SK-N-MC (cell line): ENCODE measurements at regions not wholly inside any gene's neighbourhood (a gene's known extent, or its start where the extent isn't known, plus 50 kb on each side); places are given as distances from the start of the nearest gene placed in this dataset.

Experiments
- DNase-seq: peaks from one replicate; pipeline ENCODE4 v3.0.0-alpha.2; 2011; ENCODE audit warnings: low read depth, low spot score
- H3K27ac ChIP-seq: fragments of 200-600 bp; sonication (generic); 2 replicates; pipeline ENCODE4 v1.5.1; 2016; ENCODE audit warnings: mixed run types
- H3K36me3 ChIP-seq: fragments of 200-600 bp; sonication (generic); 2 replicates; pipeline ENCODE4 v1.6.1; 2017; ENCODE audit warnings: antibody characterized with exemption, low read length, mixed read lengths; ENCODE audit not compliant: insufficient read depth
- H3K4me3 ChIP-seq: fragments of 200-600 bp; sonication (generic); 2 replicates; pipeline ENCODE4 v1.5.1; 2016
- H3K9ac ChIP-seq: fragments of 200-600 bp; sonication (generic); 2 replicates; pipeline ENCODE4 v1.8.0; 2017; ENCODE audit warnings: mixed run types, mixed read lengths; ENCODE audit not compliant: insufficient read length
- H3K9me3 ChIP-seq: fragments of 200-600 bp; sonication (generic); 2 replicates; pipeline ENCODE4 v1.6.1; 2017; ENCODE audit warnings: low read depth, mild to moderate bottlenecking, antibody characterized with exemption, low read length, moderate library complexity, mixed read lengths
- EZH2 ChIP-seq: fragments of 200-600 bp; sonication (generic); IDR thresholded peaks from one replicate; pipeline ENCODE4 v1.6.1; 2017; ENCODE audit warnings: antibody characterized with exemption
- FOXP2 ChIP-seq: optimal IDR thresholded peaks from 2 replicates; pipeline ENCODE3; 2011; ENCODE audit warnings: mild to moderate bottlenecking, moderate library complexity; ENCODE audit not compliant: insufficient read depth; ENCODE audit errors: extremely low read length, control extremely low read depth
- POLR2AphosphoS5 ChIP-seq: IDR thresholded peaks from 2 replicates; pipeline ENCODE4 v1.6.1; 2012; ENCODE audit warnings: mild to moderate bottlenecking, low read depth, low read length, borderline replicate concordance

DNA sequence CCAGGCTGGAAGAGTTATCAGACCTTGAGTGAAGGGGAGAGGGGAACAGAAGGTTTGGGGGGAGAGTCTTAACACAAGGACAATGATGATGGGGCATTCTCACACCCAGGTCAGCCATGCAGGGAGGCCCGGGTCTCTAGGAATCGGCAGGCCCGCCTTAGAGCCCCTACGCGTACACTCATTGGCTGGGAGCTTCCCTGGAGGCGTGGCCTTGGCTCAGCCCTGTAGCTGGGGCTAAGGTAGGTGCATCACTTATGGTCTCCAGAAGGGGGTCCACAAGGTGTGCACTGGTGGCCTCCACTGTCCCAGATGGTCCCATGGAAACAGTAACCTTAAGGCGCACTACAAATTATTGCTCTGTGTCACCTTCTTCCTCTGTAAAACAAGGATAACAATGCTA, 660.1 kb downstream of the MED13L start:
- Histone ChIP-seq H3K4me3 (no peak overlapping the region), H3K36me3 (no peaks in the 10 kb centered on the region), H3K9ac (no peak overlapping the region), H3K9me3 (no peaks in the 10 kb centered on the region), H3K27ac (no peak overlapping the region)
- no peak for DNase-seq
- TF ChIP-seq FOXP2 (no peak), EZH2 (no peak), POLR2AphosphoS5 (no peak)

DNA sequence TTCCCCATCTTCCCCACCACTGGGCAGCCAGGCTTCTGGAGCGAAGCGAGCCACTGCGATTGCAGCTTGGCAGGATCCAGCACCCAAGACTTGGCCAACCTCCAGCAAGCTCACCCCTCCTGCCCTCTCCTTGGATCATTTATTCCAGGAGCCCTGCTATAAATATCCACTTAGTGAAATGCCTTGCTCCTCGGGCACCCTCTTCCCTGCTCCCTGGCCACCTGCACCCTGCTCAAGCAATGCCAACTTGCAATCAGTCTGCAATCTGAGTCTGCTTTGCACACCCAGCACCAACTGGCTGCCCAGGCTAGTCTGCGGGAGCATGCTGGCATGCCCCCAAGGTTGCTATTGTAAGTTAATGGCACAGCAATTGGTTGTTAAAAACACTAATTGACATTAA, 666.0 kb downstream of the MED13L start:
- TF ChIP-seq EZH2 (no peak), POLR2AphosphoS5 (no peak)
- Histone ChIP-seq H3K9ac (no peak overlapping the region), H3K9me3 (no peaks in the 10 kb centered on the region), H3K4me3 (no peak overlapping the region), H3K27ac (no peak overlapping the region), H3K36me3 (no peaks in the 10 kb centered on the region)
- no peak for DNase-seq

DNA sequence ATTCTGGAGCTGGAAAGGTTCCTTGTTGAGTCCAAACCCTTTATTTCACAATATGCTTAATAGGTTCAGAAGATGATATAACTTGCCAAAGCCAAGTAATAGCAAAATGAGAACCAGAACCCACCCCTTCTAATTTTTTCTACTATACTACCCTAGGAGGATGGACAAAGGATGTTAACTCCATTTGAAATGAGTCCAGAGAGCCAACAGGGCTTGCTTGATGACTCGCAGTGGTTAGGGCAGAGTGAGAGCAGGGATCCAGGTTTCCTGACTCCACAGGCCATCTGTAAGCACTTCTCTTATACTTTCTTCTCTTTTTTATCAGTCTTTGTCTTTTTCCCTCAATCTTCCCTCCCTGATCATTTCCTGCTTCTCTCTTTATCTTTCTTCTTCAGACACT, 668.1 kb downstream of the MED13L start:
- DNase-seq, result no peak
- no peaks in the 10 kb centered on the region for H3K9me3 ChIP-seq
- H3K27ac ChIP-seq, result no peak overlapping the region
- no peaks in the 10 kb centered on the region for H3K36me3 ChIP-seq
- TF ChIP-seq POLR2AphosphoS5 (no peak), EZH2 (no peak), FOXP2 (no peak)
- H3K4me3 ChIP-seq, result no peak overlapping the region
- H3K9ac ChIP-seq, result no peak overlapping the region

DNA sequence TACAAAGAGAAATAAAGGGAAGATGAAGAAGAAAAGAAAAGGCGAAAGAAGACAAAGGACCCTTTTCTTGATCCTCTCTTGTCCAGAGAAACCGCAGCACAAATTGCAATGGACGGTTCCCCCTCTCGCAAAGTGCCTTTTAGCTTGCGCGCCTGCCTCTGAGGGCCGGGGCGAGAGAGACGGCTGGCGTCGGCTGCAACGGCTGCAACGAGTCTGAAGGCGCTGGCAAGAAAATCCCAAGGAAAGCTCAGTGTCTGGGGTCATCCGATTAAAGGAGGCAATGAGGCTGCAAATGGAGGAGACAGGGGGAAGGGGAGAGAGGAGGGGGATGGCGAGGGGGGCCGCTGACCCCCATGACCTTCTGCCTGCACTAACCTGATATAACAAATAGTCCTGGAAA, 671.5 kb downstream of the MED13L start:
- TF ChIP-seq EZH2, result no peak
- TF ChIP-seq POLR2AphosphoS5, result no peak
- no peak for TF ChIP-seq FOXP2
- no peaks in the 10 kb centered on the region for H3K9me3 ChIP-seq
- no peaks in the 10 kb centered on the region for H3K36me3 ChIP-seq
- no peak overlapping the region for H3K9ac ChIP-seq
- no peak overlapping the region for H3K4me3 ChIP-seq
- DNase-seq, result no peak
- no peak overlapping the region for H3K27ac ChIP-seq

DNA sequence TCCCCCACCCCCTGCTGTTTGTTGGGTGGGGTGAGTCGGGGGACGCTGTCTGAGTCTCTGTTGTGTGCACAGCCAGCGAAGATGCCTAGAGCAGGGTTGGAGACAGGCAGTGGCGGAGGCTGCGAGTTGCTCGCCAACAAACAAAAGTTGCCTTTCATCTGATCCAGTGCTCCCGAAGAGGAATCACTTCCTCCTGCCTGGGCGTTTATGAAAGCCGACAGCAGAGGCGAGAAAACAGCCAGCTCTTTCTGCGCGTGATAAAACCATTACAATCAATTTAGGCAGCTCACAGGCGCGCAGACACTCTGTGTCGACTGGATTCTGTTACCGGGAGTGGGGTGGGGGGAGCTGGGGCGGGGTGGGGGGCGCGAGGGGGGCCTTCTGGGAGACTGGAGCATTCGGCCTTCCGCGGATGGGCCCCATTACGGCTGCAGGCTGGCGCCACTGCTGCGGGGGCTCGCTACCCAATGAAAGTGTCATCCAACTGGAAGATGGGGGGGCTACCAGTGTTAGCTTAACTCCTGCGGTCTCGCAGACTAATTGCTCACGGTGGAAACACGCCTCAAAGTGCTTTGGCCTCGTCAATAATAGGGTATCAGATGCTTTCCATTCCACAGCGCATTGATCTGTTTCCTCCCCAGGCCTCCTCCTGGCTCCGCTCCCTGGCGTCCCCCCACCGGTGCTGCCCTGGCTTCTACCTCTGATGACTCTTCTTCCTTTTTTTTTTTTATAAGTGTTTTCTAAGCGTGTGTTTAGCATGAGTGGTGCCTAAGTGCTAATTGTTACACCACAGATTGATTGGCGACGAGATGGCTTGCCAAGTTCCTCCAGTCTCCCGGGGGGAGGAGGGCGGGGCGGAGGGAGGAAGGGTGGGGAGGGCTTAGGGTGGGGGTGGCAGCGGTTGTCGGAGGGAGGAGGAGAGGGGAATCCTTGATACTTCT, 678.4 kb downstream of the MED13L start:
- Histone ChIP-seq H3K36me3 (no peaks in the 10 kb centered on the region), H3K4me3 (no peak overlapping the region), H3K9ac (no peak overlapping the region), H3K9me3 (no peaks in the 10 kb centered on the region), H3K27ac (no peak overlapping the region)
- no peak for TF ChIP-seq POLR2AphosphoS5
- no peak for TF ChIP-seq FOXP2
- no peak for TF ChIP-seq EZH2
- DNase-seq, result no peak

DNA sequence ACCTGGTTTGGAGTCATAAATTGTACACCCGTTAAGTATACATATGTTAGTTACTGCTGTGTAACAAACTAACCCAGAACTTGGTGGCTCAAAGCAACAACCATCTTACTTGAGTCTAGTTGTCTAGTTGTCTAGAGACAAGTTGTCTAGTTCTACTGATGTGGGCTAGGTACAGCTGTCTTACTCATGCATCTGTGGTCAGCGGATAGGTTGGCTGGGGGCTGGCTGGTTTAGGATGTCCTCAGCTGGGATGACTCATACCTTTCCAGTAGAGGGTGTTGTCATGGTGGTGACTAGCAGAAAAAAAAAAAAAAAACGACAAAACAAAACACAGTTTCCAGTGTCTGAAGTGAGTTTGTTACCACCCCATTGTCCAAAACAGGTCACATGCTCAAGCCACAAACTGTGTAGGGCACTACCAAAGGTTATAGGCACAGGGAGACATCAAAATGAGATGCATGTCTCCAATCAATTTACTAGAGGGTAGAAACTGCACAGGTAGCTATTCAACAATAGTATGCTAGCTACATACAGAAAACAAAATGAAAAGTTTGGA, 680.3 kb downstream of the MED13L start:
- Histone ChIP-seq H3K27ac (no peak overlapping the region), H3K9ac (no peak overlapping the region), H3K36me3 (no peaks in the 10 kb centered on the region), H3K9me3 (no peaks in the 10 kb centered on the region), H3K4me3 (no peak overlapping the region)
- DNase-seq, result no peak
- no peak for TF ChIP-seq FOXP2

DNA sequence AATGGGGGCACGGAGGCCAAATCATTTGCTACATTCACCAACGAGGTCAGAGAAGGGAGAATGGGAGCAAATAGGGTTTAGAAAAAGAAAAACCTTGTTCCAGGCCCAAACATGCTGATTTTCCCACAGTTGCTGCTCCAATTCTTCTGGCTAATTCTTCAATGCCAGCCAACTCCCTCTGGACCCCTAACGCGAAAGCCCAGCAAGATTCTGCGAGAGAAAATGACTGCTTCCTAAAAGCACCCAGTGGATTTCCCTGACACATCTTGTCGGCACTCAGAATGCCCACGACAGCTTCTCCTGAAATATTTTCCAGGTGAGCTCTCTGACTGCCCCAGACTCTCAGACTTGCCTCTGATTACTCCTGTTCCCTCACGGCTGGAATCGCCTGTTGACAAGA, 689.4 kb downstream of the MED13L start:
- Histone ChIP-seq H3K9me3 (no peaks in the 10 kb centered on the region), H3K9ac (no peak overlapping the region), H3K27ac (no peak overlapping the region), H3K36me3 (no peaks in the 10 kb centered on the region), H3K4me3 (no peak overlapping the region)
- no peak for DNase-seq
- TF ChIP-seq FOXP2 (no peak), POLR2AphosphoS5 (no peak), EZH2 (no peak)

DNA sequence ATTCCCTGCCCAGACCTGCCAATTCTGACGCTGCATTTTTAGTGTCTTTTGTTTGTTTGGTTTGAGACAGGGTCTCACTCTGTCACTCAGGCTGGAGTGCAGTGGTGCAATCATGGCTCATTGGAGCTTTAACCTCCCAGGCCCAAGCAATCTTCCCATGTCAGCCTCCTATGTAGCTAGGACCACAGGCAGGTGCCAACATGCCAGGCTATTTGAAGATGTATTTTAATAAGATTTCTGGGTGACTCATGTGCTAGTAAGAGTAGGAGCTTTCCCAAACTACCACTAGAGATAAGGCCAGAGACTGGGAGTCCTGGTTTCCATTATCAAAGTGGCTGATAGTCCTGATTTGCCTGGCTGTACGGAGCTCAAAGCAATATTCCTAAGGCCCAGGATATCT, 693.3 kb downstream of the MED13L start:
- Histone ChIP-seq H3K4me3 (no peak overlapping the region), H3K27ac (no peak overlapping the region), H3K9ac (no peak overlapping the region), H3K9me3 (no peaks in the 10 kb centered on the region), H3K36me3 (no peaks in the 10 kb centered on the region)
- TF ChIP-seq EZH2 (no peak), FOXP2 (no peak), POLR2AphosphoS5 (no peak)
- DNase-seq, result no peak
